CD14-positive monocyte (primary cell): ENCODE measurements at regions not wholly inside any gene's neighbourhood (a gene's known extent, or its start where the extent isn't known, plus 50 kb on each side); places are given as distances from the start of the nearest gene placed in this dataset.

ENCODE experiments used
- DNase-seq, 3 donors: peaks; one replicate each; pipeline ENCODE4 v3.0.0-alpha.2; 2011 to 2022
- H2AFZ ChIP-seq: 2 replicates; pipeline ENCODE4 v1.6.0; 2012; ENCODE audit warnings: mild to moderate bottlenecking, low read depth, low read length, inconsistent platforms; ENCODE audit not compliant: insufficient read depth, poor library complexity, severe bottlenecking
- H3K27ac ChIP-seq, 2 donors: 1 replicate in 1 of 2; 2 replicates in 1 of 2; pipeline ENCODE4 v1.5.1; 2012 to 2013; ENCODE audit warnings: low read length in 2 of 2, control low read depth in 1 of 2, inconsistent platforms in 1 of 2, low read depth in 1 of 2, mild to moderate bottlenecking in 1 of 2
- H3K27me3 ChIP-seq, 2 donors: one replicate each; pipeline versions ENCODE4 v1.6.0 to v1.6.1; 2011 to 2013; ENCODE audit warnings: low read length in 2 of 2; ENCODE audit not compliant: control insufficient read depth in 2 of 2, insufficient read depth in 2 of 2
- H3K36me3 ChIP-seq, 2 donors: replicated peaks in 1 of 2; 1 replicate in 1 of 2; 2 replicates in 1 of 2; pipeline versions ENCODE4 v1.5.1 to v1.6.1; 2012 to 2013; ENCODE audit warnings: low read length in 2 of 2, control low read depth in 1 of 2, inconsistent platforms in 1 of 2, mild to moderate bottlenecking in 1 of 2; ENCODE audit not compliant: insufficient read depth in 2 of 2, control insufficient read depth in 1 of 2
- H3K4me1 ChIP-seq, 2 donors: 1 replicate in 1 of 2; 2 replicates in 1 of 2; pipeline versions ENCODE4 v1.5.1 to v1.6.1; 2012 to 2013; ENCODE audit warnings: low read length in 2 of 2, control low read depth in 1 of 2, inconsistent platforms in 1 of 2, mild to moderate bottlenecking in 1 of 2, moderate library complexity in 1 of 2; ENCODE audit not compliant: insufficient read depth in 2 of 2, control insufficient read depth in 1 of 2
- H3K4me2 ChIP-seq: replicated peaks from 2 replicates; pipeline ENCODE3; 2012; ENCODE audit warnings: low read length, moderate library complexity, mild to moderate bottlenecking; ENCODE audit not compliant: poor library complexity, severe bottlenecking; ENCODE audit errors: extremely low read depth
- H3K4me3 ChIP-seq, 3 experiments: fragments of 200-600 bp in 1 of 3; sonication (generic) in 1 of 3; replicated peaks in 1 of 3; 1 replicate in 2 of 3; 2 replicates in 1 of 3; pipeline ENCODE4 v1.5.1; 2011 to 2013; ENCODE audit warnings: low read length in 3 of 3, mild to moderate bottlenecking in 3 of 3, control low read depth in 2 of 3, low read depth in 2 of 3, inconsistent platforms in 1 of 3, moderate library complexity in 1 of 3
- H3K79me2 ChIP-seq: 2 replicates; pipeline ENCODE4 v1.6.0; 2012; ENCODE audit warnings: mild to moderate bottlenecking, control low read depth, inconsistent platforms, low read length, moderate library complexity; ENCODE audit not compliant: insufficient read depth
- H3K9ac ChIP-seq: 2 replicates; pipeline ENCODE4 v1.6.0; 2017; ENCODE audit warnings: low read length, mild to moderate bottlenecking; ENCODE audit not compliant: insufficient read depth, poor library complexity, severe bottlenecking
- H3K9me3 ChIP-seq, 2 donors: replicated peaks in 1 of 2; 1 replicate in 1 of 2; 2 replicates in 1 of 2; pipeline versions ENCODE4 v1.5.1 to v1.6.1; 2012 to 2013; ENCODE audit warnings: low read length in 2 of 2, control low read depth in 1 of 2; ENCODE audit not compliant: control insufficient read depth in 1 of 2, insufficient read depth in 1 of 2
- H4K20me1 ChIP-seq: 2 replicates; pipeline ENCODE4 v1.6.0; 2012; ENCODE audit warnings: mild to moderate bottlenecking, low read length, control low read depth, moderate library complexity; ENCODE audit not compliant: insufficient read depth
- H3K27ac Mint-ChIP-seq, 7 donors: one replicate each; pipeline ENCODE4 v1.8.0; 2020; ENCODE audit warnings: mild to moderate bottlenecking in 7 of 7, mixed read lengths in 7 of 7, moderate library complexity in 6 of 7, inconsistent platforms in 2 of 7
- H3K27me3 Mint-ChIP-seq, 3 donors: one replicate each; pipeline ENCODE4 v1.8.0; 2021 to 2022; ENCODE audit warnings: low read depth in 3 of 3, mild to moderate bottlenecking in 3 of 3, mixed read lengths in 3 of 3, moderate library complexity in 3 of 3, inconsistent platforms in 1 of 3
- H3K36me3 Mint-ChIP-seq, 2 donors: one replicate each; pipeline ENCODE4 v1.8.0; 2020; ENCODE audit warnings: mixed read lengths in 2 of 2, inconsistent platforms in 1 of 2, mild to moderate bottlenecking in 1 of 2
- H3K4me1 Mint-ChIP-seq: one replicate; pipeline ENCODE4 v1.8.0; 2020; ENCODE audit warnings: mild to moderate bottlenecking, mixed read lengths
- H3K4me3 Mint-ChIP-seq, 2 donors: one replicate each; pipeline ENCODE4 v1.8.0; 2020; ENCODE audit warnings: mild to moderate bottlenecking in 2 of 2, mixed read lengths in 2 of 2, moderate library complexity in 1 of 2
- H3K9me3 Mint-ChIP-seq, 7 donors: one replicate each; pipeline ENCODE4 v1.8.0; 2020 to 2022; ENCODE audit warnings: mixed read lengths in 7 of 7, mild to moderate bottlenecking in 6 of 7, moderate library complexity in 6 of 7, inconsistent platforms in 2 of 7
- CTCF ChIP-seq: fragments of 200-600 bp; IDR thresholded peaks from one replicate; pipeline ENCODE4 v1.8.0; 2022; ENCODE audit warnings: antibody characterized with exemption, mild to moderate bottlenecking
- WGBS: methylation state at CpG from one replicate; pipeline ENCODE4 v1.1.5; 2013; ENCODE audit warnings: missing lambda C conversion rate; ENCODE audit not compliant: insufficient coverage; 5-methylcytosine and 5-hydroxymethylcytosine counted together
- intact Hi-C, 2 donors: fragments of 100-400 bp; cut with micrococcal nuclease; formaldehyde crosslinking; loops; one replicate each; pipeline versions ENCODE4 v1.15.0 to v1.15.1; 2023

- H3K4me2 ChIP-seq: no peak overlapping the region
- H3K27me3 ChIP-seq: no peaks in the 10 kb centered on the region
- no peak overlapping the region for H3K4me3 ChIP-seq
- TF ChIP-seq CTCF: no peak
- no peaks in the 10 kb centered on the region for H3K9me3 ChIP-seq
- H3K9ac ChIP-seq: no peak overlapping the region
- intact Hi-C loops: no loop called here
- no peaks in the 10 kb centered on the region for H4K20me1 ChIP-seq
- H3K9me3 Mint-ChIP-seq: peaks cover 0 to 3% (median 0%) of the 10 kb centered on the region in 7 donors
- no peak overlapping the region for H3K4me3 Mint-ChIP-seq
- no peaks in the 10 kb centered on the region for H3K4me1 ChIP-seq
- no peaks in the 10 kb centered on the region for H3K36me3 ChIP-seq
- no peaks in the 10 kb centered on the region for H3K79me2 ChIP-seq
- DNase-seq: no peak
- H2AFZ ChIP-seq: no peak overlapping the region
- H3K27ac Mint-ChIP-seq: no peak overlapping the region
- WGBS: 83% methylated on average over 1 of the region's 2 CpGs
- peaks cover 0 to 1% (median 0%) of the 10 kb centered on the region in 3 donors for H3K27me3 Mint-ChIP-seq
- no peak overlapping the region for H3K27ac ChIP-seq
- H3K36me3 Mint-ChIP-seq: no peaks in the 10 kb centered on the region
- H3K4me1 Mint-ChIP-seq: no peaks in the 10 kb centered on the region
Observed at GRCh38 chr10:57465155-57465554, 802.5 kb downstream of the IPMK start.

- intact Hi-C loops: no loop called here
- Histone ChIP-seq H3K27ac (no peak overlapping the region), H2AFZ (no peak overlapping the region), H3K27me3 (no peaks in the 10 kb centered on the region), H3K36me3 (no peaks in the 10 kb centered on the region), H3K4me1 (no peaks in the 10 kb centered on the region), H3K4me2 (no peak overlapping the region), H3K9ac (no peak overlapping the region), H3K4me3 (no peak overlapping the region), H3K9me3 (no peaks in the 10 kb centered on the region), H3K79me2 (no peaks in the 10 kb centered on the region), H4K20me1 (no peaks in the 10 kb centered on the region)
- H3K27ac Mint-ChIP-seq: no peak overlapping the region
- TF ChIP-seq CTCF: no peak
- WGBS: no CpG with 5 or more reads among the region's 1 CpG
- H3K4me1 Mint-ChIP-seq: no peaks in the 10 kb centered on the region
- no peak for DNase-seq
- no peak overlapping the region for H3K4me3 Mint-ChIP-seq
- peaks cover 0 to 3% (median 0%) of the 10 kb centered on the region in 7 donors for H3K9me3 Mint-ChIP-seq
- H3K27me3 Mint-ChIP-seq: no peaks in the 10 kb centered on the region
- no peaks in the 10 kb centered on the region for H3K36me3 Mint-ChIP-seq
Observed at GRCh38 chr10:57460540-57460939, 807.2 kb downstream of the IPMK start.
